G401 (cell line): ENCODE measurements at regions not wholly inside any gene's neighbourhood (a gene's known extent, or its start where the extent isn't known, plus 50 kb on each side); places are given as distances from the start of the nearest gene placed in this dataset.

Source experiments
- DNase-seq: peaks from one replicate; pipeline ENCODE4 v3.0.0-alpha.2; 2015; ENCODE audit warnings: low spot score
- in situ Hi-C: cut with HindIII; loops from 2 replicates; pipeline ENCODE4 v1.10.0; 2016; ENCODE audit warnings: low sequenced_read_pairs, mixed read lengths

DNA sequence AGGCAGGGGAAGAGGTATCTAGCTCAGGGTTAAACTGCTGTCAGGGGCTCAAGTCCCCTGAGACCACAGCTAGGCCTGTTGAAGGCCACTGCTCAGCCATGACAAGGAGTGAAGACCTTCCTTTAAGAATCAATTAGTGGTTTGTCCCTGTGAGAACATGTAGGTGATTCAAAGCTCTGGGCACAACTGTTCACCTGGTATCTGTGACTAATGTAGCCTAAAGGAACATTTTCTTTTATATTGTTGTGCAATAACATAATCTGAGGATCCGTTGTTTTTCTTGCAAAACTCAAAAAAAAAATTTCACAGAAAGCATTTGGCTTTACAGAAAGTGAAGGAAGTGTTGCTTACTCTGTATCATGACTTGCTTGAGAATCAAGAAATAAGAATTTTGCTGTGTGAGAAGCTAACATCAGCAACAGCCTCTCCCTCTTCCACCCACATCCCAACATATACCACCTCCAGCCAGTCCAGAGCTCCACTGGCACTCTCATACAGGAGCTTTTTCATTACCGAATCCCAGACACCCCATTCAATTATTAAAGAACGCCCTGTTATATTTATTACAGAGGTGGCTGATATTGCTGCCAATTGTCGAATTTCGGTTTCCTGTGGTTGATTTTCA lies 807.0 kb downstream of the TLE4 start:
- in situ Hi-C loops = no loop called here
- no peak for DNase-seq

DNA sequence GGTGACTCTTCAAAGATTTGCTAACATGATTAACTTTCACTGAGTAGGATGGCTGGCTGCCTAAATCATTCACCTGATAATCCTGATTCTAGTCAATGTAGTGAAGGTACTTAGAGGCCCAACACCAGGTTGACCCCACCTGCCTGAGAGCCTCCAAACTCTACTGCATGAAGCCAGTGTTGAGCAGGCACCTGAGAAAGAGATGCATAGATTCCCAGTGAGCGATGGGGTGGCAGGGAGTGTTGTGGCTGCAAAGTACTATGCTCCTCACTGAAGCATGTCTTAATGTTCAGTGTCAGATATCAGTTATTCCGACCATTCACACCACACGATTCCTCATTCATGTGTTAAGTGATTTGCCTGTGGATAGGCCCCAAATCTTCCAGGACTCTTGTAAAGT lies 804.4 kb downstream of the TLE4 start:
- in situ Hi-C loops = no loop called here

DNA sequence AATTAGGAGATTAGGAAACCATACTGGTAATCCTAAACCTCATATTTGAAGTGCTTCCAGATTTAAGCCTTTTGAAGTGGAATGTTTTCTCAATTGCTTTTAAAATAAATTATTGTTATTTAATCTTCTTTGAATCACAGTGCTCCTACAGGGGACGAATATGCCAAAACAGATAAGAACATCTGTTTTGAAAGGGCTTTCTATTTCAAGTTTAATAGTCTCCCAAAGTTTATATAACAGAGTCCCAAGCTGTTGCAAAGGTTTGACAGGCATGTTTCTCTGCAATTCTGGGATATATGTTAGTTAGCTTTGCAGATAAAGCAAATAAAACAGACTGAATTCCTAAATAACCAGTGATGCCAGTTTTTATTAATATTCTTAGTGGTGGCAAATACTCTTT lies 803.7 kb downstream of the TLE4 start:
- in situ Hi-C loops = no loop called here
- no peak for DNase-seq

More for the DNA sequence above, 804.4 kb downstream of the TLE4 start:
- DNase-seq = no peak

DNA sequence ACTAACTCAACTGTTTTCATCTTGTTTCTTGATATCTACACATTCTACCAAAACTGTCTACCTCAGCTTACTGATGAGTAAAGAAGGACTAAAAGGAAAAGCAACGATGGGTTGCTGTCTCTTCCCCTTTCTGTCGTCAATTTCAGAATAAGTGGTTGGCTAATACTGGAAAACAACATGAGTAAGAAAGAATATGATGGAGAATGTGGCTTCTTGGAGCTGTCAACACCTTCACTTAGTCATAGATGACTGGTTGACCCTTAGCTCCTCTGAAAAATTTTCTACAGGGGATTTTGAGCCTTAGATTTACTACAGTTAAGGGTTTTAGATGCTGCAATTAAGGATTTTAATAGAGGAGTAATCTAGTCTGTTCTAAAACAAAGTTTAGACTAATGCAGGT lies 797.9 kb downstream of the TLE4 start:
- DNase-seq = no peak
- in situ Hi-C loops = no loop called here

DNA sequence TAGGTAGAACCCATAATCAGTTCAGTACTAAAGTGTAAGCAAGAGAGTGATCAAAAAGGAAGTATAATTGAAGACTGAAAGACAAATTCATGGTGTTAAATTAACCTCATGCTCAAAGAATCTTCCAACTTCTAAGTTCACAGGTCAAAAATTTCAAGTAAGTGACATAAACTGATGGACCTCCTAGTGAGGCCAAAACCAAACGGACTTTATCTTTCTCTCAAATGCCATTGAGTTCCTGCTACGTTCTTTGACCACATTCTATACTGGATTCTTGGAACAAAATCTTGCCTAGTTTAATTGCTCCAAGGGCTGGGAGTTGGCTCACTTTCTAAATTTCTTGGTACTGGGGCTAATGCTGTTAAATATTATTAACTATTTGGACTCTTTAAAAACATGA lies 794.9 kb downstream of the TLE4 start:
- in situ Hi-C loops = no loop called here
- no peak for DNase-seq

DNA sequence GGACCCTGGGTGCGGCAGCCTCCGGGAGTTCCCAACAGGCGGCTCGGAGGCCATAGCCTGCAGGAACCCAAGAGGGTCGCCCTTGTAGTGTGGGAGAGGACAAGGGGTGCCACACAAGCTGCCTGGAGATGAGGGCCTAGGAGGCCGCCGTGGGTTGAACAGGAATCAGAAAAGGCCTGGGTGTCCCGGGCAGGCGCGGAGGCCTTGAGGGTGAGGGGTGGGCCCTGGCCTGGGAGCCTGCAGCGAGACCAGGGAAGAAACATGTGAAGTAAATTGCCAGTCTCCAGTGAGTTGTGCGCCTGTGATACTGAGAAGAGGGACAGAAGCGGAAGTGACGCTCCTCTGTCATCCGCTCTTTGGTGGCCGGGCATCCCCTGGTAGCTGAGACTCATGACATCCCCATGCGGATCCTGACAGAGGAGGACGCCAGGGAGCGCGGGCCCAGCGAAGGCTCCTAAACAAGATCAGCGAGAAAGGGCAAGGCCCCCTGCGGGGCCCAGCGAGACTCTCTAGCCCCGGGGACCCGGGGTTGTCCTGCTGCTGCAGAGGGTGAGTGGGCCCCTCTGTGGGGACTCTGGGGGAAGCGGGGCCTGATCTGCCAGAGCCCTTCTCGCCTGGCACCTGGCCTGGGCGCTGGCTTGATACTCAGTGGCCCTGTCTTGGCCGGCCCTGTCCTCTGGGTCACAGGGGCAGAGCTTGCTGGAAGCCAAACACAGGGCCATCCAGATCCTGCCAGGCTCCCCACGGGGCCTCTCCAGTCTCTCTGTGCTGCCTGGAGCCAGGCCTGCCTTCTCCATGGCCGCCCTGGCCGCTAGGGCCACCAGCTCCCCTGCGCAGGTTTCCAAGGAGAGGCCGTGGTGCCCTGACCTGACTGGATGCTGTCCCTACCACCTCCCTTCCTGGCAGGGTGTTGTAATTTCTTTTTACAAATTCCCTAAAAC lies 788.4 kb downstream of the TLE4 start:
- no peak for DNase-seq
- in situ Hi-C loops = no loop called here

DNA sequence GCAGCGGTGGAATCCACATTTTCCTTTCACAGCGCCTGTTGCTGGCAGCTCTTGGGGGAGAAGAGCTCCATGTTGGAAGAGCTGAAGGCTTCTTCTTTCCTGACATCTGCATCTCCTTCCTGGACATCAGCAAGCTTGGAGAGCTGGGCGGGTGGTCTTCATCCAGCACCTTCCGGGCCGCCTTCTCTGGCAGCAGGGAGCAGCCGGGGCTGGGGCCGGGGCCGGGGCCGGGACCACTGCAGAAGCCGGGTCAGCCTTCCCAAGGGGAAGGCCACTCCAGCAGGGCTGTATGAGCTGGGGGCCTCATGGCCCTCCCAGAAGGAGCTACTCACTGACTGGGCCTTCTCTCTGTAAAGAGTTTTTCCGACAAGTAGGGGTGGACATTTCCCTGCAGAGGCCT lies 787.5 kb downstream of the TLE4 start:
- in situ Hi-C loops = no loop called here
- DNase-seq = no peak

DNA sequence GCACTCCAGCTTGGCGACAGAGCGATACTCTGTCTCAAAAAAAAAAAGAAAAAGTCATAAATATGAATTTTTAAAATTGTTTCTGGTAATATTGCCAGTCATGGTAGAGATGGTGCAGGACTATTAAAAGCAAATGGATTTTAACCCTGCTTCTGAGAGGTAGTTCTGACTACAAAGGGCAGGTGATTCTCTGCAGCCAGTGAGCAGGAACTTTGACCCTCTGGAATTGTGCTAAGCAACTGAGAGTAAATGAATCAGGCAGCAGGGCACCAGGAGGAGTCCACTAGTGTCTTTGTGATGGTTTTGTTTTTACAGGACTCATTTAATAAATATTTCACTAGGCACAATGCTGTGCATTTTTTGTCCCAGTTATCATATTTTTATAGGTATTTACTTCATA lies 781.2 kb downstream of the TLE4 start:
- in situ Hi-C loops = no loop called here
- no peak for DNase-seq

DNA sequence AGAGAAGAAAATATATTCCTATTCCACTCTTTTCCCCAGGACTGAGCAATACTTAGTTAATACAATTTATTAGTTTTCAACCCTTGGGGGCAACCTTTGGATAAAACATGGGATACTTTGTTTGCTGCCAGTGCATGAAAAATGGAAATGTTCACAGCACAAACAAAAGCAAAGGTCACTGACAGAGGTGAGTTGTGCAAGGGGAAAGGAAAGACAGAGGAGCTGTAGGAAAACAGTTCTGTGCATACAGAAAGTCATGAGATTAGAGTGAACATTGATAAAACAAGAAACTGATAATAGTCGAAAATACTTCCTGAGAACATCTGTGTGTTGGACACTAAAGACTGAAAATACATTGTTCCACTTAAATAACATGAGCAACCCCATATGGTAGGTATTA lies 779.8 kb downstream of the TLE4 start:
- in situ Hi-C loops = no loop called here
- DNase-seq = no peak

DNA sequence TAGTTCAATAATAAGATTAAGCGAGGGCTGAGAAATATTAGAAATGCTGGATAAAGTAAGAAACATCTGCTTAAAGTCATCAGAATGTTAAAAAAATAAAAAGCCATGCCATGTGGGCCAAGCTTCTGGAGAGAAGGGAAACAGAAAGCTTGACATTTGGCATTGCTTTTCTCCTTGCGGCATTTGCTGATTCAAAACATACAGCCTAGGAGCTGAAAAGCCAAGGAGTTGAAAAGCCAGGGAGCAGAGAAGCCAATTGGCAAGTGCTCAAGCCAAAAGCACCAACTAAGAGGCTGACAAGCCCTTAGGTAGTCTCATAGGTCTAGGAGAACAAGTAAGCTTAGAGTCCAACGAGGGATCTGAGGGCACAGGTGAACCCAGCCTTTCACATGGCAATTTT lies 754.3 kb downstream of the TLE4 start:
- peak; percentile 66 for DNase-seq
- in situ Hi-C loops = no loop called here

DNA sequence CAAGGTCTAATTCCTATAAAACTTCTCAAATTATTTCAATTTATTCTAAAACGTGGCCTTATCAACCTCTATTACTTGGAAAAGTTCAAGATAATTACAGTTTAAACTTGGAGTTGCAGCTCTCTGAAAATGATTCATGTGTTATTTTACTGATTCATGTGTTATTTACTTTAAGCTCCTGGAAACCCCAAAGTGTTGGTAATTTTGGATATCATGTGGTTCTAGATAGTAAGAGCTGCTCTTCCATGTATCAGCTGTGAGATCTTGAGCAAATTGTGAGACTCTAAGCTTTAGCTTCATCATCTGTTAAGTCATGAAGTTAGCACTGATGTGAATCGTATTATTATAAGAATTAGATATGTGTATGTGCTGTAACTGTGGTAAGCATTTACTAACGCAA lies 749.2 kb downstream of the TLE4 start:
- in situ Hi-C loops = no loop called here
- DNase-seq = no peak

DNA sequence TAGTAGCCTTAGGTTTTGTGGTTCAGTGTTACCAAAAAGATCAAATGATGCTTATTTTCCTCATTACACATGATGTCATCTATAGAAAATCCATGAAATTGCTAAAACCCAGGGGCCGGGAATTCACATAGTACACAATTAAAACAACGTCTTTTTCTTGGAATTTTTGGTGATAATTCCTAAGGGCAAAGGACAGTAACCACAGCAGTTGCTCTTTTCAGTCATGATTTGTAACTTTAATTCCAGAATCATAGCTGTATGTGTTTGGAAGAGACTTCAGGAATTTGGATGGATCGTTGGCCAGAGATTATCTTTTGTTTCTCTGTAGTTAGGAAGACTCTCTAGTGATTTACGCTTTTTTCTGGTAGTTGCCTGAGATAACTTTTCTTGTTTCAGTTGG lies 748.7 kb downstream of the TLE4 start:
- DNase-seq = no peak
- in situ Hi-C loops = no loop called here

DNA sequence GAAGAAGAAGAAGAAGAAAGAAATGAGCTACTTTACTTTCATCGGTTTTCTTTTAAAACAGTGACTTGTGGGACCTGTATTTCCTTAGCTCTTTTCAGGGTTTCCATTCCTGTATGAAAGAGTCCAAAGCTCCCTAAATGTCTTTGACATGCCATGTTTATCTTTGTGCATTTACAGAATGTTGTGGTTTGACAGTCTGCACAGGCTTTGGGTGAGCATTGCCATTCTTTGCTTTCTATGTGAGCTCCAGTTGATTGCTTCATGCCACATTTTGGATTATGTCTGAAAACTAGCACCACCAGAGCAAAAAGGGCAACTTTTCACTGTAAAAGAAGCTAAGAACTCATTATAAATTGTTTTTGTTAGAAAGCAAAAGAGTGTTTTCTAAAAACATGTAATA lies 733.4 kb downstream of the TLE4 start:
- in situ Hi-C loops = no loop called here
- no peak for DNase-seq

DNA sequence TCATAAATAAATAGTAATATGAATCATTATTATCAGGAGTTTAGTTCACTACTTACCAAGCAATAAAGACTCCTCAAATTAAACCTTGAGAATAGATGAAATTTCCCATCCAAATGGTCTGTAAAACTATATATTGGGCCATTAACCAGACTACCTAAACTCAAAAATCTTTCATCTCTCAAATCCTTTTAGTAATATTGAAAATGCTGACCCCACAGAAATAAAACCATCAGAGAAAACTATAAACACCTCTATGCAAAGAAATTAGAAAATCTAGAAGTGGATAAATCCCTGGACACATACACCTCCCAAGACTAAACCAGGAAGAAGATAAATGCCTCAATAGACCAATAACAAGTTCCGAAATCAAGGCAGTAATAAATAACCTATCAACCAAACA lies 723.2 kb downstream of the TLE4 start:
- in situ Hi-C loops = no loop called here
- DNase-seq = no peak

DNA sequence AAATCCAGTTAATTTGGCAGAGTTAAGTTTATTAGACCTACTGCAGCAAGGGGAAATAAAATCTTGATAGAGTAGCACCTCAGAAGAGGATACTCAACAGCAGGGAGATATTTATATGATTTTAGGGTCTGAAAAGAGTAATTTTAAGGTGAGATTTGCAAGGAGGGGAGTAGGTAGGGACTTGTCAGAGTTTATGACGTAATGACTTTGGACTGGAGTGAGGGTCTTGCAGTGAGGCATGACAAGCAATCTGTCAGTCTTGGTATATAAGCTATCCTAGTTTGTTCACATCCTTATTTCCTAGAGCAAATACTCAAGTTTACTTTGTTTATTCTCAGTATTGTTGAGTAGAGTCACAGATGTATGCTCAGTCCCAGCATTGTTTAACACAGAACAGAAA lies 722.6 kb downstream of the TLE4 start:
- in situ Hi-C loops = no loop called here
- no peak for DNase-seq

DNA sequence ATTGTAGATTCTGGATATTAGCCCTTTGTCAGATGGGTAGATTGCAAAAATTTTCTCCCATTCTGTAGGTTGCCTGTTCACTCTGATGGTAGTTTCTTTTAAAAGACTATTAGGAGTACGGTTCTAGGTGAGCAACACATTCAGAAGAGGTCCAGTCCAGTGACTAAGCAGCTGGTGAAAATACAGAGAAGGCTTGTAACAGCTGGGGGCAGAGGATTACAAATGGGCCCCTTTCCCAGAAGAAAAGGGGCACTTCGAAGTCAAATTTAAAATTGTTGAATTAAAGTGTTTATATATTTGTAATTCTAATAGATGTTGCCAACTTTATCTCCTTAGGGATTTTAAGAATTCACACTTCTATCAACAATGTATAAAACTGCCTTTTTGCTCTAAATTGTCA lies 720.5 kb downstream of the TLE4 start:
- in situ Hi-C loops = no loop called here
- DNase-seq = no peak

DNA sequence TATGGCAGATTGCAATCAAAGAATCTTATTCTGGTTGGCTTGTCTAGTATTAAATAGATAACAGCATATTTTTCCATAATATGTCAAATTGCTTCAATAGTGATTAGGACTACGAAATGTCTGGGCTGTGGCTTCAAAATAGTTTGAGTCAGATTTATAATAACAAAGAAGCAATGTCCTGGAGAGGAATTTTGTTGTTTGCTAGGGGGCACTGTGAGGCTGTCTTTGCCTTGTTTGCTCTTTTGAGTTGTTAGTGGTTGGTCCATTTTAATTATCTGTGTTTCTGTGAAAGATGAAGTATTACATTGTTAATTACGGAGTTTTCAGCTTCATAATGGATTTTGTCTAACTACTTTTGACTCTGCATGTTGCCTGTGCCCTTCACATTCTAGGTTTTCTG lies 713.6 kb downstream of the TLE4 start:
- in situ Hi-C loops = no loop called here
- peak; percentile 56 for DNase-seq

DNA sequence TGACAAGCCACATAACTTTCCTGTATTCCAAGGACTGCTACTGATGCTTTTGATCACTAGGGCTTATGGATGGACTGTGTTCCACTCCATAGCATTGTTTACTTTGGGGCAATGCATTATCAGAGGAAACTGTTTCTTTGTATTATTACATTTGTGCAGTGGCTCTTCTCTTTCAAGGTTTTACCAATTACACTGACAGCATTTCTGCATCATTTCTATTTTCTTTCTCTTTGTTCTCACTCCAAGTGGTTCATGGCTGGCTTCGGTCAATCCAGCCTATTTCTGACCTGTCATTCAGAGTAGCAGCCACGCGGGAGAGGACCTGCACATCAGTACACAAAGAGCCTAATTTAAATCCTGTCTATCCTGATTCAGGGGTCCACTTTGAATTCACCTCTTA lies 711.0 kb downstream of the TLE4 start:
- in situ Hi-C loops = no loop called here
- no peak for DNase-seq

DNA sequence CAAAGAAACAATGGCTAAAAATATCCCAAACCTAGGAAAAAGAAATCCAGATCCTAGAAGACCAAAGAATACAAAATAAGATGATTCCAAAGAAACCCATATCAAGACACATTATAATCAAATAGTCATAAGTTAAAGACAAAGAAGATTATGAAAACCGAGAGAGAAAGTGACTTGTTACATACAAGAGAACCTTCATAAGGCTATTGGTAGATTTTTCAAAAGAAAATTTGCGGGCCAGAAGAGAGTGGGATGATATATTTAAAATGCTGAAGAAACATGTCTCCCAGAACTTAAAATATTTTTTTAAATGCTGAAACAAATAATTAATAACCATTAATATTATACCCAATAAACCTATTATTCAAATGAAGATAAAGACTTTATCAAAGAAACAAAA lies 687.3 kb downstream of the TLE4 start:
- DNase-seq = no peak

DNA sequence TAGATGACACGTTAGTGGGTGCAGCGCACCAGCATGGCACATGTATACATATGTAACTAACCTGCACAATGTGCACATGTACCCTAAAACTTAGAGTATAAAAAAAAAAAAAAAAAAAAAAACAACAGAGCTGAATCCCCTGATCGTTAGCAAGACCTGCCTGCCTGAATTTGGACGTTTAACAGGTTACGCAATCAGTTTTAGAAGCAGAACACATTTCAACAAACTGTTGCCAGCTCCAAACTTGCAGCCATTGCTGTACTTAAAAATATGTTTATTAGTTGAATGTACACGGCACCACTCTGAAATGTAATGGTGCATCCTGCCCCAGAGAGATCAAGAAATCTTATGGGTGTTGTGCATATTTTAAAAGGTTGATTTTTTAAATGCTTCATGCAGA lies 680.0 kb downstream of the TLE4 start:
- in situ Hi-C loops = no loop called here

More for the DNA sequence above, 687.3 kb downstream of the TLE4 start:
- in situ Hi-C loops = no loop called here

DNA sequence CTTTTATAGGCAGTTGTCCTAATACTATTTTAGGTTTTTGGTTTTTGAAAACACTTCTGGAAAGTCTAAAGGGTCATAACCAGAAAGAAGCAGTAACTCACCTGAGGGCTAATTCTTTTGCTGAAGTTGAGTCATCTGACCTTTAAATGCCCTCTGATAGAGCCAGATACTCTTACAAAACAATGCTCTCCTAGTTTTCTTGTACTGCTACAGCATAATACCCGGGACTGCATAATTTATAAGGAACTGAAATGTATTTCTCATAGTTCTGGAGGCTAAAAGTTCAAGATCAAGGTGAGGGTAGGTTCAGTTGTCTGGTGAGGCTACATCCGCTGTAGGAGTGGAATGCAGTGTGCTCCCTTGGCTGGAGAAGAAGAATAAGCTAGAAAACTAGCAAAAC lies 670.3 kb downstream of the TLE4 start:
- no peak for DNase-seq
- in situ Hi-C loops = no loop called here

More for the DNA sequence above, 680.0 kb downstream of the TLE4 start:
- DNase-seq = no peak
